Kasumi-1 (cell line): ENCODE measurements at regions not wholly inside any gene's neighbourhood (a gene's known extent, or its start where the extent isn't known, plus 50 kb on each side); places are given as distances from the start of the nearest gene placed in this dataset.
"Not testable (repeated sequence)": the region's sequence is repeated elsewhere in the genome, so short reads cannot be mapped to it uniquely, and the experiment has no call there.

Experiments
- DNase-seq, 2 experiments: peaks; one replicate each; lab custom pipeline; 2025; lab: John Stamatoyannopoulos, UW

DNA sequence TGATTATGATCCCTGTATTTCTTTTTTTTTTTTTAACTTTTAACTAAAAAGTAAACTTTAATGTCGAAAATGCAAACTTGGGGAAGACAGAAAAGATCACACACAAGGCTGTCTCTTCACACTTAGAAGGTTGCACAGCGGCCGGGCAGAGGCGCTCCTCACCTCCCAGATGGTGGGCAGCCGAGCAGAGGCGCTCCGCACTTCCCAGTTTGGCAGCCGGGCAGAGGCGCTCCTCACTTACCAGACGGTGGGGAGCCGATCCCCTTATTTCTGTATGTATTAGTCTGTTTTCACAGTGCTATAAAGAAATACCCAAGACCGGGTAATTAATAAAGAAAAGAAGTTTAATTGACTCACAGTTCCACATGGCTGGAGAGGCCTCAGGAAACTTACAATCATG lies 805.6 kb upstream of the SPRY2 start:
- not testable (repeated sequence) for DNase-seq

DNA sequence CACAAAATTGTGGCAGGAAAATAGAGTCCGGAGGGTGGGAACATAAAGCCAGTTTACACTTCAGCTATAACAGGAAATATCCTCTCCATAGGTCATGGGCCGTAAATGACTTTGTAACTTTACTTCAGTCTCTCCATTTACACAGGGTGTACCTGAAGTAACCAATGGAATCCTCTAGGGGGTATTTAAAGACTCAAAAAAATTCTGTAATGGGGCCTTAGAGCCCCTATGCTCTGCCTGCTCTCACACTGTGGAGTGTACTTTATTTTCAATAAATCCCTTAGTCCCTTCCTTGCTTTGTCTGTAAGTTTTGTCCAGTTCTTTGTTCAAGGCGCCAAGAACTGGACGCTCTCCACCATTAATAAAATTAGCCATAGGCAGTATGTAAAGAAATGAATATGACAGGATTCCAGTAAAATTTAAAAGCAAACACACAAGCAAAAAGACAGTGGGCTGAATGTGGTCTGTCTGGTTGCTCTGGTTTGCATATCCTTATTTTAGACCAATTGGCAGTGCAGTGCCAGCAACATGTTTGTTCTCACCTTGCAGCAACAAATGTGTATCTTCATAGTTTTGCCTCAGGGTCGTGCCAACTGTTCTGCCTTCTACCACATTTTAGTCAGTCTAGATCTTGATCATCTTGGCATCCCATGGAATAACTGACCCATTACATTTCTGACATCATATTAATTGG lies 801.5 kb upstream of the SPRY2 start:
- peak in 1 of 2 experiments; percentile 9 for DNase-seq

DNA sequence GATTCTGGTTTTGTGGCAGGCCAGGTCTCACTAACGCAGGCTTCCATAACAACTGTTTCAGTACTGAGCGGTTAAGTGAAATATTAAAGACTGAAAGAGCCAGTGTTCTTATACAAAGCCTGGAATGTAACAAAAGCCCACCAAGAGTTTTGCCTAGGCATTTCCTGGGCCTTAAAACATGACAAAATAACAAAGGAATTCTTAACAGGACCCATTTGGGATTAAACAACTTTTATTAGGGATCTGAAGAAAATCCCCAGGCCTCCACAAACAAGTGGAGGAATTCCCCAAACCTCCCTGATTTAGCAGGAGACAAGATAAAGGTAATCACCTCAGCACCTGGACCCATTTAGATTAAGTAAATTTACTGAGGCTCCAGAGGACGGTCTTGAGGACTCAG lies 799.7 kb upstream of the SPRY2 start:
- no peak for DNase-seq

DNA sequence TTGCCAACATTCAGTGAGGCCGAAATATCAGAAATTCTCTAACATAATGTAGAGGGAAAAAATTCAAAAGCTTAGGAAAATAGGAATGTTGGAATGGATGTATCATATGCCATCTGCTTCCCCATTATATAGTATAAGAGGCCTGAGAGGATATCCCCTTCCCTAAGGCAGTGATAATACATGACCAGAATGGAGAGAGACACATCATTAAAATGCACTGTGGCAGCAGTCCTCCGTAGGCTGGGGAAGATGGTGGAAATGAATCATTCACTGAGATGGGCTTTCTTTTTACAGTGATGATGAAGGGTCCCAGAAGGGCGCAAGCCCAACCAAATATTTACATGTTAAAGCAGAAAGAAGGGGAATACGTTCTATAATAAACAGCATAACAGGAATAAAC lies 799.1 kb upstream of the SPRY2 start:
- DNase-seq: no peak

DNA sequence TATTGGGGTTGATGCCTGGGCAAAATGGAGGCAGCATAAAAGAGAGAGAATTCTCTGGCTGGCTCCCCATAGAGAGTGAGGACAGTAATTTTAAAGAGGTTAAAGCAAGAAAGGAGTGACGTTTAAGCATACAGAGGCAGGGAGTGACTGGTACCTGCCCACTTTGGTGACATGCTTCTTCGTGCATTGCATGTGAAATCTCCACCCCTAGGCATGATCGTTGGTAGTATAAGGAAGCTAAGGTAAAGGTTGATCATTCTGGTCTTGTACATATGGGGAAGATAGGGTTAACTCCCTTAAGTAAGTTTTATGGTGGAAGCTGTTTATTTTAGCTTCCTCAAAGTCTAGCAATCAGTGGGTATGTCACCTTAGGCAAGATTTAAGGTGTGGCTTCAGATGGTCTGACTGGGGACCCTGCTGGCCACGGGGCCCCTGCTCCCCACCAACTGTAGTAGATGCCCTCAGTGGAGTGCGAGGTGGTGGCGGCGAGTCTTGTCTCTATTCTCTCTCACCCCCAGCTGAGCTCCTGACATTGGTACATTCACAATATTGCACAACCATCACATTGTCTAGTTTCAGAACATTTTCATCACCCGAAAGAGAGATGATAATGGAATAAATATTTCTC lies 797.5 kb upstream of the SPRY2 start:
- no peak for DNase-seq

DNA sequence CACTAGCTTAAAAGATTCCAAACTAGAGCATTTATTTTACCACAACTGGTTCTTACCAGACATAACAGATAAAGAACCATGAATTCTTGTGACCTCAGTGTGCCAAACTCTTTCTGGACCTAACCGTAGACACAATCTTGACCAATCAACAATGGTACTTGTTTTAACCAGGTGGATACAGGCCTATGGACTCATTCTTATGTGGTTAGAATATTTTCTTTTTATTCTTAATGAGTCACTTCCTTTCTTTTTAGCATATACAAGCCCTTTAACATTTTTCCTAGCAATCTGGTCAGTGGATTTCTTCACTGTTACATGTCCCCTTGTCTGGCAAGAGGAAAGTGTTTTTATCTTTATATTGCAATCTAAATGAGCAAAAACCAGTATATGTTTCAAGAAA lies 792.1 kb upstream of the SPRY2 start:
- no peak for DNase-seq

DNA sequence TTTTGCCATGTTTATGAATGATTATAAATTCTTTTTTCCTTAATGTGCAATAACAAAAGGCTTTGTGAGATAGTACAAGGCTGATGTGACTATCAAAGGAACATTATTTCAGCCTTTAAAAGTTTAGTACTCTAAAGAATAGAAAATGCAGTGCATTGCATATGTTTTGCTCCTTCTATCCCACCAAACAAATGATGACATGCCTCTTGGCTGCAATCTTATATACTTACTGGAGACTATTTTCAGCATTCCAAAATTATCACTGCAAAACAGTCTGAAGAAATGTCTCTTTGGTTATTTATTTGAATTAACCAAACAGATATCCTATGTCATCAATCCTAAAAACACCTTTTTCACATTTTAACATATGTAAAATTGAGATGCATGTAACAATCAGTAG lies 776.5 kb upstream of the SPRY2 start:
- no peak for DNase-seq

DNA sequence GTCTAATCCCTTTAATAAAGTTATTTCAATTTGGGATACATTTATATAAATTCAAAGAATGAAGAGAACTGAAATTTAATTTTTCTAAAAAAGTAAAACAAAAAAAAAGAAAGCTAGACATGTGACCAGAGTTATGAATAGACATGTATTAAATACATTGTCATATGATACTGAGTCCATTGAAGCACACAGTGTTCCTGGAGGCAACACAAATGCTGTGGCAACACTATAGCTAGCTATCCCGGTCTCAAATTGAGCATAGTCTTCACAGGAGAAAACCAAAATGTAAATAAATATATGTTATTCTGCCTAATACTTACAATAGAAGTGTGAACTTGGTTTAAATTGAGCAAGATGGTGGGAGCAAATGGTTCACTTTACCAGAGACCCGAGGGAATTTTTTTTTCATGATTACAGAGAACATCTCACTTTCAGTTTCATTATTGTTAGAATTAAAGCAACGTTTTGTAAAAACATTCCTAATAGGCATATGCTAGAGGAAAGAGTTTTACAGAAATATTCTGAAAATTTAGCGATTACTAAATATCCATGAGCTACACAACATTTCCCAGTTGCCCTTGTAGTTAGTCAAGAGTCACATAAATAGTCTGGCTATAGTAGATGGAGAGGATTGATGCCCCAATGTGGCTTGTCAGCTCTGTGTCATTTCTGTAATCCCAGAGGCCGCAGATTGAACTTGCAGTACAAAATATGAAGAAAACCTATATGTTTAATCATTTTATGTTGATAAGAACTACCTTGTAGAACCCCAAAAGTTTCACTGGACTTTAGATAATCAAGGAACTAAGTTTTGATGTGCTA lies 775.7 kb upstream of the SPRY2 start:
- DNase-seq: no peak

DNA sequence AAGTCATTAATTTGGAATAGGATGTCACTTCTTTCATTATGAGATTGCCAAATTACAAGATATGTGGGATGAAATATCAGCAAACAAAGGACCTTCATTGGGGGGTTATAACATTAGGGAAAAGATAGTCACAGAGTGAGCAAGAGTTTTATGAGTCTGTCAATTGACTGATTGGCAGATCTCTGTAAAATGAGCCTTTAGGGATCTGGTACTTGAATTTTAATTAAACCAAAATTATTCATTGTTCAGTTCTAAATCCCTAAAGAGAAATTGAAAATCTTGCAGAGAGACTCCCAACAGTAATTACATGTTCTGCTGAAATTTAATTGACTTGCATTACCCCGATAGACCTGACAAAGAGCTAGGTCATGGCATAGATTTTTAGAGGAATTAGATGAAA lies 768.1 kb upstream of the SPRY2 start:
- no peak for DNase-seq

DNA sequence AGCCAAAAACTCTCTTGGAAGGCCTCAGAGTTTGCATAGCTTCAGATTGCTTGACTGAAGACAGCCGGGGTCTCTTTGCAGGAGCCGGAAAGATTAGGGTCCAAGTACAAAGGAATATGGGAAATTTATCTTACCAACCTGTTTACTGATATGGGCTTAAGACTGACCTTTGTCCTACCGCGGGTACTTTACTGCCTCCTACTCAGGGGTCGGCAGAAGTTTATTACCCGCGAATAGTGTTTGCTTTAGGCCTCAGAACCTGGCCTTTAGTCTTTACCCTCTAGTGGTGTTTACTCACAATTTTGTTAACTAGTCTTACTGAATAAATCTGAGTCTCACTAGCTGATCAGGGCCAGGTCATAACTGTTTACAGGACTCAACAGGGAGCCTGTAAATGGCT lies 765.4 kb upstream of the SPRY2 start:
- DNase-seq: no peak

DNA sequence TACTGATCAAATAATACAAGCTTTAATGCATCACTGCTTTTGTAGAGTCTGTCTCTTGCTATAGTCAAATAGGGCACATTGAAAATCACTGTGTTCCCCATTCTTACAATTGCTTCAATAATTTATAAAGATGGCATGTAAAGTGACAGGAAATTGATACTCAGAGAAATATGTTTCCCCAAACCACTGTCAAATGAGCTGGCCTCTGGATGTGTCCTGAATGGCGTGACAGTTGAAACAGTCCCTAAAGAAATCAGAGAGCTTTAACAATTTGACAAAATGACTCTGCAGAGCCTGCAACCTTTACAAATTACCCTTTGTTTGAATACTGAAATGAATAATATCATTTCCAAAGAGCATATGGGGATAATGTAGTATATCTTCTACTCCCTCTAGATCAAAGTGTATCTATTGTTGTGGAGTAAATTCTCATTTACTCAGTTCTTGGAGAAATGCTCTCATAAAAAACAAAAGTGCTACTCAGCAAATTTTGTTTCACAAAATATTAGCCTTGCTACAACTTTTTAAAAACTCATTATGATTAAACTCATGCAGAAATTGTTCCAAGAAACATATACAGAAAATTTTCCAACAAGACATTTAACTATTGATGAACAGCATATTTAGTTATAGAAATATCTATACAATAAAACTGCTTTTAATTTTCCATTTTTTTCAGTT lies 763.2 kb upstream of the SPRY2 start:
- DNase-seq: no peak

DNA sequence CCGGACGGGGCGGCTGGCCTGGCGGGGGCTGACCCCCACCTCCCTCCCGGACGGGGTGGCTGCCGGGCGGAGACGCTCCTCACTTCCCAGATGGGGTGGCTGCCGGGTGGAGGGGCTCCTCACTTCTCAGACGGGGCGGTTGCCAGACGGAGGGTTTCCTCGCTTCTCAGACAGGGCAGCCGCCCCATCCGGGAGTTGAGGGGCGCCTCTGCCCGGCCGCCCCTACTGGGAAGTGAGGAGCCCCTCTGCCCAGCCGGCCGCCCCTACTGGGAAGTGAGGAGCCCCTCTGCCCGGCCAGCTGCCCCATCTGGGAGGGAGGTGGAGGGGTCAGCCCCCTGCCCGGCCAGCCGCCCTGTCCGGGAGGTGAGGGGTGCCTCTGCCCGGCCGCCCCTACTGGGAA lies 761.1 kb upstream of the SPRY2 start:
- not testable (repeated sequence) for DNase-seq

DNA sequence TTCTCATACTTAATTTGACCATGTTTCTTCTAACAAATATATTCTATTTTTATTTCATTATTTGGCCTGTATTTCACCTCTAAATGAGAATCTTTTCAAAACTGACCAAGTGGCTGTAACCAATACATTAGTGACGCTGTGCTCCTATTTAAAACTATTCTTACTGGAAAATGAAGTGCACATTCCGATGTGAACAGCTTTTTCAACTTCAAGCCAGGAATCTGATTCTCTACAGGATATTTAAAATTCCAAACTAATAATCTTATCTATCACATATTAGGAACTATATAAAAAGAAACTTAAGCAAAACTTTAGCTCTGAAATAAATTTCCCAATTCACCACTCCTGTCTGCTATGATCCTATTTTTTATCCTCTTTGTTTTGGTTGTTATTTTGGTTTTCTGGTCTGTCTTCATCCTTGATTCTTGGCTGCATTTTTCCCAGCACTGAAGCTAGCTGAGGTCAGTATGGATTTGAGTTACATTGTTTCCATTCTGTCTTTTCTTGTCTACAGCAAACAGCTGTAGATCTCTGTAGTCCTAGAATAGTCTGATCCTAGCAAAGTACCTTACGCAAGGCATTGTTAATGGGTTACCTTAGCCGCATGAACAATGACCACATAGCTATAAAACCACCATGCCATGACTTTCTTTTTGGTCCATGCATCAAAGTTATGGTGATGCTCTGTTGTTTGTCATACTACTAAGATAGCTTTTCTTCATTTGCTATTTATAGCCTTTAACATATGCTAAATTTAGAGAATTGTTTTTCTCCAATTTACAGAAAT lies 748.6 kb upstream of the SPRY2 start:
- DNase-seq: no peak

DNA sequence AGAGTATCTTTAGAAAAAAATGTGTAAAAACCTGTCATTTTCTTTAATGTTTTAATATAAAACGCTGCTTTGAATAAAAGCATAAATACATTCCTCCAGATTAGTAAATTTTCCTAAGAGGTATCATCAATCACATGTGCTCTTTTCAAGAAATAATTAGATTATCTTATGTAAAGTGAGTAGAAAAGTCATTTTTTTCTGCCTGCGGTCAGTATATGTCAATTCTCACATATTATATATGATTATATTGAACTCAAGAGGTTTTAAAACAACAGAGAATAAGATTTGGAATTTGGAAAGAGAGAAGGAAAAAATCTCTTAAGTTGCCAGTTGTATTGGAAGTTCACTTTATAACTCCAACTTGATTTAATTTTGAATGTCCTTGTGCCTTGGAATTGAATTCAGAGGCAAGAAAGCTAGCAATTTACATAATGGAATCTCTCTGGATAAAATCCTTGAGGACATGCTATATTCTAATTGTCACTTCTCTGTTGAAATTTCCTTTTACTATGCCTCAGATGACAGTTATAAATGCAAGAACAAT lies 740.1 kb upstream of the SPRY2 start:
- no peak for DNase-seq

DNA sequence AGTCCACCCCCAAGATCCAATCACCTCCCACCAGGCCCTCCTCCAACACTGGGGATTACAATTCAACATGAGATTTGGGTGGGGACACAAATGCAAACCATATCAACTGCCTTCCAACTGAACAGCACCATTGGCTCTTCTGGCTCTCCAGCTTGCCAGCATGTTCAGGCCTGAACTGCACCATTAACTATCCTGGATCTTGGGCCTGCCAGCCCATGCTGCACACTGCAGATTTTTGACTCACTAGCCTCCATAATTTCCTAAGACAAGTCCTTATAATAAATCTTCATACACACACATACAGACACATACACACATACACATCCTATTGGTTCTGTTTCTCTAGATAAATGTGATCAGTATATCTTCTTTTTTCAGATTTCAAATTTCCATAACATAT lies 737.1 kb upstream of the SPRY2 start:
- no peak for DNase-seq

DNA sequence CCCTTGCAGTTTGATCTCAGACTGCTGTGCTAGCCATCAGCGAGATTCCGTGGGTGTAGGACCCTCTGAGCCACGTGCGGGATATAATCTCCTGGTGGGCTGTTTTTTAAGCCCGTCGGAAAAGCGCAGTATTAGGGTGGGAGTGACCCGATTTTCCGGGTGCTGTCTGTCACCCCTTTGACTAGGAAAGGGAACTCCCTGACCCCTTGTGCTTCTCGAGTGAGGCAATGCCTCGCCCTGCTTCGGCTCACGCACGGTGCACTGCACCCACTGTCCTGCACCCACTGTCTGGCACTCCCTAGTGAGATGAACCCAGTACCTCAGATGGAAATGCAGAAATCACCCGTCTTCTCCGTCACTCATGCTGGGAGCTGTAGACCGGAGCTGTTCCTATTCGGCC lies 728.9 kb upstream of the SPRY2 start:
- not testable (repeated sequence) for DNase-seq

DNA sequence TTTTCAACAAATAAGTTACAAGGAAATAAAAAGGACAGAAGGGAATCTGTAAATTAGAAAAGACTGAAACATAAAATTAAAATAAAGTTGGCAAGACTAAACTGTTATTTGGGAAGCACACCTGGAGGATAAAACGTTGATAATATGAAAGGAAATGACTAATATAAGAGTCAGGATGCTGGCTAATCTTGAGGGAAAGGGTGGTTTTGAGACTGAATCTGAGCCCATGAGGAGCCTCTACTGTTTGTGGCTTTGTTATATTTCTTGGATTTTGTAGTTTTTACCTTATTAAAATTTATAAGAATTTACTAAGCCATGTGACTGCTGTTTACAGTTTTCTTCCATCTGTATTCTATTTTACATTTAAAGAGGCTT lies 718.0 kb upstream of the SPRY2 start:
- no peak for DNase-seq

DNA sequence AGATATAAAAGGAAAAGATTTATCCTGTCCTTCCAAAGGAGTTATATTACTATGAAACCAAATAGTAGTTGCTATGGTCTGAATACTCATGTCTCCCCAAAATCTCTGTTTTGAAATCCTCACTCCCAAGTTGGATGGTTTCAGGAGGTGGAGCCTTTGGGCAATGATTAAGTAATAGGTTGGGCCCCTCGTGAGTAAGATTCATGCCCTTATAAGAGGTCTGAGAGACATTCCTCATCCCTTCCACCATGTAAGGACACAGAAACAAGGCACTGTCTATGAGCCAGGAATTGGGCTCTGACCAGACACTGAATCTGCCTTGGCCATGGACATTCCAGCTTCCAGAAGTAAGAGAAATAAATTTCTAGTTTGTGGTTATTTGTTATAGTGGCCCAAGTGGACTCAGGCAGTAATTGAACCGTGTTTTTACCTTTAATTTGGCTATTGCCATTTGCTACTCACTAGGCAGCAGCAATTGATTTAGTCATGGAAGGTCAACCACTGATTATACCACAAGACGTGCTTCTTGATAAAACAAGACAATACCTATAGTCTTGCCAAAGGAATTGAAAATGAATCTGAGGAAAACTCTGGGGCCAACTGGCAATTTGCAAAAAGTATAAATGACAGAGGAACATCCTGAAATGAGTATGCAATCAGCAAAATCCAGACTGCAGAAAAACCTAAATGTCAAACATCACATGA lies 717.4 kb upstream of the SPRY2 start:
- no peak for DNase-seq

DNA sequence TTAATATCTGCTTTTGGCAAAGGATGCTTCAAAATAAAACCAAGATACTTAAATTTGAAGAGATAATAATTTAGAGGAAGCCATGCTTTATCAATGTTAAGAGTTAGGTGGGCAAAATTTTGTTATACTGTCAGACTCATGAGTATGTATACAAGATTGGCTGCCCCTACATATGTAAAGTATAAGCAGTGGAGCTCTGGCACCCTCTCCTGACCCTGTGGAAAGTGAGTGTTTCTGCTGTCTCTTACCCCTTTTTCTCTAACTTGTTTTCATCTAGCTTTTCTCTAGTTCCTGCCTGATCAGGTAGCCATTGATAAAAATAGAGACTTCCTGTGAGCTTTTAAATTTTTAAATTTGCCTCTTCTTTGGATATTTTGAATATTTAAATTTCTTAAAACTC lies 710.9 kb upstream of the SPRY2 start:
- DNase-seq: peak; percentile 1 to 5

DNA sequence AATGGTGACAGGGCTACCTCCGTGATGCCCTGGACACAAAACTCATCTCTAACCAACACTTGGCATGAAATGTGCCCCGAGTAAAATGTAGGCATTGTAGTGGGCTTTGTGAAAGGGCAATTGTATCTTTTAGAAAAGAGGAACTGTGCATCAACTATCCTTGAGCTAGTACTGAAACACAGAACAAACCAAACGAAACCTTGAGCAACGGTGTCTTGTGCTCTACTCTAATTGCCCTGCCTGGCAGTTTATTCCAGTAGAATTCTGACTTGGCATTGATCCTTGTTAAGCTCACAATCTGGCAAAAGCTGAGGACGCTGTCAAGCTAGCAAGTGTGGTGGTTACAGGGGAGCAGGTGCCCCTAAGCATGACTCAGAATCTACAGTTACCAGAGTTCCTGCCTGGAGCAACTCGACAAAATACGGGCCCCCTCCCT lies 707.1 kb upstream of the SPRY2 start:
- peak; percentile 74 to 81 for DNase-seq

DNA sequence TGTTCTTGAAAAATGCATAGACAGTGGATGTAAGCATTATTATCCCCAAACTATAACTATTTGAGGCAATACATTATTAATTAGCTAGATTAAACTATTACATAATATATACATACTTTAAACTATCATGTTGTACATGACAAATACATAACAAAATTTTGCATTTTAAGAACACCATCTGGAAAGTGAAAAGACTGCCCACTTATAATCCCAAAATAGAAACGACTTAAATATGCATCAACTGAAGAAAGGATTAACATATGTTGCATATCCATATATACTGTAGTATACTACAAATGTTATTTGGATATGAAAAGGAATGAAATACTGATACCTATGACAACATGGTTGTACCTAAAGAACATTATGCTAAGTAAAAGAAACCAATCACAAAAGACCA lies 700.8 kb upstream of the SPRY2 start:
- no peak for DNase-seq
